Liver (tissue), 8 donors: ENCODE measurements at regions not wholly inside any gene's neighbourhood (a gene's known extent, or its start where the extent isn't known, plus 50 kb on each side); places are given as distances from the start of the nearest gene placed in this dataset.

Source experiments
- DNase-seq: peaks from one replicate; pipeline ENCODE4 v3.0.0-alpha.2; 2017; ENCODE audit warnings: low spot score
- H3K27ac ChIP-seq, 2 donors: one replicate each; pipeline ENCODE4 v1.7.0; 2013; ENCODE audit warnings: inconsistent platforms in 2 of 2, low read length in 2 of 2, control low read depth in 1 of 2, low read depth in 1 of 2, mild to moderate bottlenecking in 1 of 2
- H3K27me3 ChIP-seq, 4 donors: one replicate each; pipeline versions ENCODE4 v1.6.1 to v1.7.0; 2013; ENCODE audit warnings: low read length in 3 of 4, inconsistent platforms in 1 of 4, mild to moderate bottlenecking in 1 of 4, moderate library complexity in 1 of 4; ENCODE audit not compliant: control insufficient read depth in 4 of 4, insufficient read depth in 4 of 4
- H3K36me3 ChIP-seq, 4 donors: one replicate each; pipeline versions ENCODE4 v1.6.1 to v1.7.0; 2013; ENCODE audit warnings: low read length in 3 of 4, mild to moderate bottlenecking in 3 of 4, low read depth in 1 of 4, moderate library complexity in 1 of 4; ENCODE audit not compliant: control insufficient read depth in 4 of 4, insufficient read depth in 3 of 4
- H3K4me1 ChIP-seq, 4 donors: one replicate each; pipeline versions ENCODE4 v1.6.1 to v1.7.0; 2013; ENCODE audit warnings: low read length in 3 of 4, mild to moderate bottlenecking in 3 of 4, moderate library complexity in 1 of 4; ENCODE audit not compliant: control insufficient read depth in 4 of 4, insufficient read depth in 4 of 4
- H3K4me3 ChIP-seq, 3 donors: one replicate each; pipeline versions ENCODE4 v1.6.1 to v1.7.0; 2013; ENCODE audit warnings: low read length in 3 of 3, control low read depth in 1 of 3, low read depth in 1 of 3, mild to moderate bottlenecking in 1 of 3
- H3K9ac ChIP-seq, 2 donors: one replicate each; pipeline ENCODE4 v1.7.0; 2013; ENCODE audit warnings: low read length in 2 of 2, mild to moderate bottlenecking in 2 of 2, moderate library complexity in 2 of 2, control low read depth in 1 of 2, low read depth in 1 of 2
- H3K9me3 ChIP-seq, 4 donors: one replicate each; pipeline versions ENCODE4 v1.6.1 to v1.7.0; 2013; ENCODE audit warnings: low read length in 3 of 4; ENCODE audit not compliant: control insufficient read depth in 4 of 4
- ATF3 ChIP-seq: IDR thresholded peaks from 2 replicates; pipeline ENCODE4 v1.6.1; 2016; ENCODE audit warnings: antibody characterized with exemption
- EGR1 ChIP-seq, 2 donors: IDR thresholded peaks; 2 replicates each; pipeline ENCODE4 v1.6.1; 2016 to 2018; ENCODE audit warnings: antibody characterized with exemption in 2 of 2, low read depth in 2 of 2
- FOXA1 ChIP-seq: IDR thresholded peaks from 2 replicates; pipeline ENCODE4 v1.6.1; 2016; ENCODE audit warnings: antibody characterized with exemption
- FOXA2 ChIP-seq: IDR thresholded peaks from 2 replicates; pipeline ENCODE4 v1.6.1; 2016; ENCODE audit warnings: antibody characterized with exemption
- GABPA ChIP-seq, 2 donors: IDR thresholded peaks in 1 of 2; conservative IDR thresholded peaks in 1 of 2; 2 replicates each; pipeline ENCODE4 v1.6.1; 2016; ENCODE audit warnings: antibody characterized with exemption in 2 of 2, mild to moderate bottlenecking in 1 of 2, moderate library complexity in 1 of 2
- HNF4A ChIP-seq, 2 donors: conservative IDR thresholded peaks; 2 replicates each; pipeline ENCODE4 v1.6.1; 2016; ENCODE audit warnings: antibody characterized with exemption in 2 of 2, mild to moderate bottlenecking in 2 of 2
- HNF4G ChIP-seq: IDR thresholded peaks from 2 replicates; pipeline ENCODE4 v1.6.1; 2016; ENCODE audit warnings: antibody characterized with exemption
- JUND ChIP-seq, 2 donors: IDR thresholded peaks; 2 replicates each; pipeline ENCODE4 v1.6.1; 2016; ENCODE audit warnings: antibody characterized with exemption in 2 of 2
- MAX ChIP-seq: IDR thresholded peaks from 2 replicates; pipeline ENCODE4 v1.6.1; 2016; ENCODE audit warnings: antibody characterized with exemption
- NR2F2 ChIP-seq: IDR thresholded peaks from 2 replicates; pipeline ENCODE4 v1.6.1; 2016; ENCODE audit warnings: antibody characterized with exemption
- RAD21 ChIP-seq, 2 donors: IDR thresholded peaks; 2 replicates each; pipeline ENCODE4 v1.6.1; 2016; ENCODE audit warnings: antibody characterized with exemption in 2 of 2, mild to moderate bottlenecking in 2 of 2
- RXRA ChIP-seq, 2 donors: IDR thresholded peaks; 2 replicates each; pipeline ENCODE4 v1.6.1; 2017 to 2018; ENCODE audit warnings: antibody characterized with exemption in 2 of 2, mild to moderate bottlenecking in 1 of 2
- SP1 ChIP-seq: IDR thresholded peaks from 2 replicates; pipeline ENCODE4 v1.6.1; 2018; ENCODE audit warnings: antibody characterized with exemption, mild to moderate bottlenecking
- TAF1 ChIP-seq: conservative IDR thresholded peaks from 2 replicates; pipeline ENCODE4 v1.6.1; 2016; ENCODE audit warnings: antibody characterized with exemption, mild to moderate bottlenecking
- YY1 ChIP-seq: IDR thresholded peaks from 2 replicates; pipeline ENCODE4 v1.6.1; 2016; ENCODE audit warnings: antibody characterized with exemption, mild to moderate bottlenecking
- WGBS: extraction: QIAGEN DNeasy Blood & Tissue Kit; methylation state at CpG from one replicate; pipeline ENCODE4 v1.1.7; 2013; 5-methylcytosine and 5-hydroxymethylcytosine counted together
- TF ChIP-seq, protein P1 (sequence below): IDR thresholded peaks from 2 replicates; pipeline ENCODE4 v1.6.1; 2016; ENCODE audit warnings: antibody characterized with exemption, mild to moderate bottlenecking
- TF ChIP-seq, protein P2 (sequence below): IDR thresholded peaks from 2 replicates; pipeline ENCODE4 v1.6.1; 2016; ENCODE audit warnings: antibody characterized with exemption
- TF ChIP-seq, protein P3 (sequence below): fragments of 150-350 bp; IDR thresholded peaks from 2 replicates; pipeline ENCODE4 v1.5.1; 2017; ENCODE audit warnings: improper control_type of control experiment, low read depth, low read length; ENCODE audit not compliant: missing input control
- donor health status: healthy.
- donor health status: healthy.
- donor health status: healthy.
- donor health status: healthy.
- donor health status: healthy.

DNA sequence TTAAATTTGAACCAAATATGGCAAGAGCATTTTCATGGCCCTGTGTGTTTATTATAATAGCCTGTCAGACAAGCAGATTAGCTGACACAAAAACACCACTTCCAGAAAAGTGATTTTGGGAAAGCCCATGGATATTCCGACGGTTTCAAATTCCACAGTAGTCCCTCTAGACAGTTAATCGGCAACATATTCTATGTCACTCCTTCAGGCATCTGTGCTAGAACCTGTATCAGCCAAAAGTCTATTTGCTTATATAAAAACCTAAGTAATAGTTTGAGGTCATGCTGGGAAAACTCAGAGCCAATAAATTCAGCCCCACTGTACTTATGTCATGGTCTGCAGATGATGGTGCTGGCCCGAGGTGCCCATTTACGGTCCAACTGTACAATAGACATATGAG, 110.2 kb upstream of the ARHGEF26 start:
- H3K27me3 ChIP-seq, result no peaks in the 10 kb centered on the region
- no peak overlapping the region for H3K27ac ChIP-seq
- TF ChIP-seq GABPA (IDR thresholded peaks at IDR 0.05 in 1 of 2, conservative IDR thresholded peaks at IDR 0.05 in 1 of 2) (no peak), EGR1 (IDR thresholded peaks at IDR 0.05; ENCODE audit: low read depth in 2 of 2) (no peak), RAD21 (IDR thresholded peaks at IDR 0.05) (no peak), FOXA1 (no peak), YY1 (no peak)
- no peak overlapping the region for H3K9ac ChIP-seq
- no peaks in the 10 kb centered on the region for H3K36me3 ChIP-seq
- no peak for DNase-seq
- WGBS, result 89% methylated on average over 5 of the region's 5 CpGs
- H3K4me3 ChIP-seq, result no peak overlapping the region
- H3K9me3 ChIP-seq, result no peaks in the 10 kb centered on the region
- no peaks in the 10 kb centered on the region for H3K4me1 ChIP-seq

DNA sequence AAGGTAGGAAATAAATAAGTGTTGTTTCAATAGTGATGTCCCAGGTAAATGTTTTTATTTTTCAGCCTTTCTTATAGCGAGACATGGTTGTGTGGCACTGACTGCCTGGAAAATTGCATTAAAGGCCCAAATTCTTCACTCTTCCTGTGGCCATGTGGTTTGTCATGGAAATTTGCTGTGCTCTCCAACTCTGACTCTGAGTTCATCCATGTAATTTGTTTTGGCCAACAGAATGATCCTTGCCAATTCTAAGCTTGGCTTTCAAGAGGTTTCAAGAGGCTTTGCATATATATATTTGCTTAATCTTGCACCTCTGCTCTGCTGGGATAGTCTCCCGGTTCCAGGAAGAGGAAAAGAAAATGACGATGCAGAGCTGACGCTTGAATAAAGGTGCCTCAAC, 107.5 kb upstream of the ARHGEF26 start:
- Histone ChIP-seq H3K36me3 (no peaks in the 10 kb centered on the region), H3K9ac (no peak overlapping the region), H3K9me3 (peaks cover 0 to 2% (median 0%) of the 10 kb centered on the region in 4 donors), H3K4me1 (no peaks in the 10 kb centered on the region), H3K4me3 (no peak overlapping the region), H3K27me3 (no peaks in the 10 kb centered on the region), H3K27ac (no peak overlapping the region)
- TF ChIP-seq NR2F2 (no peak), MAX (no peak), GABPA (IDR thresholded peaks at IDR 0.05 in 1 of 2, conservative IDR thresholded peaks at IDR 0.05 in 1 of 2) (no peak), HNF4A (conservative IDR thresholded peaks at IDR 0.05) (no peak), TAF1 (no peak), RXRA (IDR thresholded peaks at IDR 0.05) (no peak), JUND (IDR thresholded peaks at IDR 0.05) (no peak), FOXA2 (no peak), SP1 (no peak), RAD21 (IDR thresholded peaks at IDR 0.05) (no peak), EGR1 (IDR thresholded peaks at IDR 0.05; ENCODE audit: low read depth in 2 of 2) (no peak), ATF3 (no peak), HNF4G (no peak)
- TF ChIP-seq, protein P1, sequence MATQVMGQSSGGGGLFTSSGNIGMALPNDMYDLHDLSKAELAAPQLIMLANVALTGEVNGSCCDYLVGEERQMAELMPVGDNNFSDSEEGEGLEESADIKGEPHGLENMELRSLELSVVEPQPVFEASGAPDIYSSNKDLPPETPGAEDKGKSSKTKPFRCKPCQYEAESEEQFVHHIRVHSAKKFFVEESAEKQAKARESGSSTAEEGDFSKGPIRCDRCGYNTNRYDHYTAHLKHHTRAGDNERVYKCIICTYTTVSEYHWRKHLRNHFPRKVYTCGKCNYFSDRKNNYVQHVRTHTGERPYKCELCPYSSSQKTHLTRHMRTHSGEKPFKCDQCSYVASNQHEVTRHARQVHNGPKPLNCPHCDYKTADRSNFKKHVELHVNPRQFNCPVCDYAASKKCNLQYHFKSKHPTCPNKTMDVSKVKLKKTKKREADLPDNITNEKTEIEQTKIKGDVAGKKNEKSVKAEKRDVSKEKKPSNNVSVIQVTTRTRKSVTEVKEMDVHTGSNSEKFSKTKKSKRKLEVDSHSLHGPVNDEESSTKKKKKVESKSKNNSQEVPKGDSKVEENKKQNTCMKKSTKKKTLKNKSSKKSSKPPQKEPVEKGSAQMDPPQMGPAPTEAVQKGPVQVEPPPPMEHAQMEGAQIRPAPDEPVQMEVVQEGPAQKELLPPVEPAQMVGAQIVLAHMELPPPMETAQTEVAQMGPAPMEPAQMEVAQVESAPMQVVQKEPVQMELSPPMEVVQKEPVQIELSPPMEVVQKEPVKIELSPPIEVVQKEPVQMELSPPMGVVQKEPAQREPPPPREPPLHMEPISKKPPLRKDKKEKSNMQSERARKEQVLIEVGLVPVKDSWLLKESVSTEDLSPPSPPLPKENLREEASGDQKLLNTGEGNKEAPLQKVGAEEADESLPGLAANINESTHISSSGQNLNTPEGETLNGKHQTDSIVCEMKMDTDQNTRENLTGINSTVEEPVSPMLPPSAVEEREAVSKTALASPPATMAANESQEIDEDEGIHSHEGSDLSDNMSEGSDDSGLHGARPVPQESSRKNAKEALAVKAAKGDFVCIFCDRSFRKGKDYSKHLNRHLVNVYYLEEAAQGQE, result no peak
- TF ChIP-seq, protein P2, sequence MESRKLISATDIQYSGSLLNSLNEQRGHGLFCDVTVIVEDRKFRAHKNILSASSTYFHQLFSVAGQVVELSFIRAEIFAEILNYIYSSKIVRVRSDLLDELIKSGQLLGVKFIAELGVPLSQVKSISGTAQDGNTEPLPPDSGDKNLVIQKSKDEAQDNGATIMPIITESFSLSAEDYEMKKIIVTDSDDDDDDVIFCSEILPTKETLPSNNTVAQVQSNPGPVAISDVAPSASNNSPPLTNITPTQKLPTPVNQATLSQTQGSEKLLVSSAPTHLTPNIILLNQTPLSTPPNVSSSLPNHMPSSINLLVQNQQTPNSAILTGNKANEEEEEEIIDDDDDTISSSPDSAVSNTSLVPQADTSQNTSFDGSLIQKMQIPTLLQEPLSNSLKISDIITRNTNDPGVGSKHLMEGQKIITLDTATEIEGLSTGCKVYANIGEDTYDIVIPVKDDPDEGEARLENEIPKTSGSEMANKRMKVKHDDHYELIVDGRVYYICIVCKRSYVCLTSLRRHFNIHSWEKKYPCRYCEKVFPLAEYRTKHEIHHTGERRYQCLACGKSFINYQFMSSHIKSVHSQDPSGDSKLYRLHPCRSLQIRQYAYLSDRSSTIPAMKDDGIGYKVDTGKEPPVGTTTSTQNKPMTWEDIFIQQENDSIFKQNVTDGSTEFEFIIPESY, result no peak
- TF ChIP-seq, protein P3, sequence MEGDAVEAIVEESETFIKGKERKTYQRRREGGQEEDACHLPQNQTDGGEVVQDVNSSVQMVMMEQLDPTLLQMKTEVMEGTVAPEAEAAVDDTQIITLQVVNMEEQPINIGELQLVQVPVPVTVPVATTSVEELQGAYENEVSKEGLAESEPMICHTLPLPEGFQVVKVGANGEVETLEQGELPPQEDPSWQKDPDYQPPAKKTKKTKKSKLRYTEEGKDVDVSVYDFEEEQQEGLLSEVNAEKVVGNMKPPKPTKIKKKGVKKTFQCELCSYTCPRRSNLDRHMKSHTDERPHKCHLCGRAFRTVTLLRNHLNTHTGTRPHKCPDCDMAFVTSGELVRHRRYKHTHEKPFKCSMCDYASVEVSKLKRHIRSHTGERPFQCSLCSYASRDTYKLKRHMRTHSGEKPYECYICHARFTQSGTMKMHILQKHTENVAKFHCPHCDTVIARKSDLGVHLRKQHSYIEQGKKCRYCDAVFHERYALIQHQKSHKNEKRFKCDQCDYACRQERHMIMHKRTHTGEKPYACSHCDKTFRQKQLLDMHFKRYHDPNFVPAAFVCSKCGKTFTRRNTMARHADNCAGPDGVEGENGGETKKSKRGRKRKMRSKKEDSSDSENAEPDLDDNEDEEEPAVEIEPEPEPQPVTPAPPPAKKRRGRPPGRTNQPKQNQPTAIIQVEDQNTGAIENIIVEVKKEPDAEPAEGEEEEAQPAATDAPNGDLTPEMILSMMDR, result no peak
- 83% methylated on average over 4 of the region's 4 CpGs for WGBS
- no peak for DNase-seq
